H1 (cell line): ENCODE measurements at regions not wholly inside any gene's neighbourhood (a gene's known extent, or its start where the extent isn't known, plus 50 kb on each side); places are given as distances from the start of the nearest gene placed in this dataset.

Experiments
- CTCF ChIA-PET: fragments of 300-600 bp; sonication (Branson Sonifier 250); formaldehyde crosslinking; loops from one replicate; lab custom pipeline; 2021; ENCODE audit not compliant: partially characterized antibody; lab: Charles Lee
- POLR2A ChIA-PET: fragments of 300-600 bp; sonication (Branson Sonifier 250); formaldehyde crosslinking; loops from one replicate; lab custom pipeline; 2021; ENCODE audit warnings: inconsistent platforms; ENCODE audit not compliant: partially characterized antibody; lab: Charles Lee
- DNase-seq, 2 experiments: peaks; one replicate each; pipeline versions ENCODE4 v3.0.0 to v3.0.0-alpha.2; 2010 to 2022; ENCODE audit warnings: low spot score in 2 of 2, low read depth in 1 of 2, mixed read lengths in 1 of 2
- FAIRE-seq: peaks from 2 replicates; lab custom pipeline; 2011; peaks lifted over from hg19 to GRCh38; lab: Jason Lieb, UNC
- H2AFZ ChIP-seq: 2 replicates; pipeline ENCODE4 v1.8.1; 2012; ENCODE audit warnings: low read length, inconsistent platforms
- H2AK5ac ChIP-seq: 2 replicates; pipeline ENCODE4 v1.6.1; 2013; ENCODE audit warnings: low read depth, low read length
- H2BK120ac ChIP-seq: replicated peaks from 2 replicates; pipeline ENCODE3; 2013; ENCODE audit warnings: low read depth, low read length, inconsistent platforms
- H2BK12ac ChIP-seq: 2 replicates; pipeline ENCODE4 v1.6.1; 2013; ENCODE audit warnings: low read depth, low read length
- H2BK15ac ChIP-seq: 2 replicates; pipeline ENCODE4 v1.6.1; 2013; ENCODE audit warnings: low read length
- H2BK20ac ChIP-seq: 2 replicates; pipeline ENCODE4 v1.6.1; 2013; ENCODE audit warnings: low read length
- H2BK5ac ChIP-seq: 2 replicates; pipeline ENCODE4 v1.6.1; 2013; ENCODE audit warnings: low read depth, low read length
- H3K14ac ChIP-seq: 2 replicates; pipeline ENCODE4 v1.6.1; 2013; ENCODE audit warnings: inconsistent platforms; ENCODE audit not compliant: insufficient read length
- H3K18ac ChIP-seq: 2 replicates; pipeline ENCODE4 v1.6.1; 2013; ENCODE audit warnings: low read length; ENCODE audit errors: extremely low read depth
- H3K23ac ChIP-seq: 2 replicates; pipeline ENCODE4 v1.6.1; 2013; ENCODE audit warnings: inconsistent platforms; ENCODE audit not compliant: insufficient read length
- H3K23me2 ChIP-seq: 2 replicates; pipeline ENCODE4 v1.6.1; 2013; ENCODE audit warnings: low read depth, low read length
- H3K27ac ChIP-seq: 2 replicates; pipeline ENCODE4 v1.6.1; 2011; ENCODE audit warnings: low read depth, low read length, inconsistent platforms
- H3K27me3 ChIP-seq, 4 experiments: replicated peaks in 1 of 4; 1 replicate in 1 of 4; 2 replicates in 3 of 4; pipeline versions ENCODE4 v1.6.1 to v1.8.1; 2011 to 2013; ENCODE audit warnings: low read length in 3 of 4, mild to moderate bottlenecking in 3 of 4, inconsistent platforms in 2 of 4, mixed read lengths in 2 of 4, moderate library complexity in 1 of 4; ENCODE audit not compliant: control insufficient read depth in 3 of 4, insufficient read depth in 3 of 4; ENCODE audit errors: extremely low read depth in 1 of 4
- H3K36me3 ChIP-seq, 4 experiments: 2 replicates each; pipeline versions ENCODE4 v1.6.1 to v1.8.1; 2011 to 2013; ENCODE audit warnings: mild to moderate bottlenecking in 4 of 4, low read length in 3 of 4, moderate library complexity in 2 of 4, control low read depth in 1 of 4, inconsistent platforms in 1 of 4; ENCODE audit not compliant: insufficient read depth in 4 of 4, control insufficient read depth in 2 of 4
- H3K4ac ChIP-seq: replicated peaks from 2 replicates; pipeline ENCODE3; 2013; ENCODE audit warnings: low read length, low read depth, mixed read lengths, inconsistent platforms; ENCODE audit not compliant: insufficient read length
- H3K4me1 ChIP-seq, 4 experiments: replicated peaks in 1 of 4; 1 replicate in 1 of 4; 2 replicates in 3 of 4; pipeline versions ENCODE4 v1.6.1 to v1.8.1; 2011 to 2013; ENCODE audit warnings: low read length in 3 of 4, inconsistent platforms in 2 of 4, mixed read lengths in 1 of 4; ENCODE audit not compliant: insufficient read depth in 4 of 4, control insufficient read depth in 3 of 4
- H3K4me2 ChIP-seq, 2 experiments: 2 replicates each; pipeline versions ENCODE4 v1.6.1 to v1.8.1; 2011 to 2013; ENCODE audit warnings: low read depth in 2 of 2, low read length in 2 of 2, control low read depth in 1 of 2, inconsistent platforms in 1 of 2, mild to moderate bottlenecking in 1 of 2; ENCODE audit not compliant: insufficient read depth in 1 of 2
- H3K4me3 ChIP-seq, 4 experiments: fragments of 200-600, 300-600 bp in 1 of 4; sonication (generic), shearing (Covaris generic), sonication (Bioruptor Twin) in 1 of 4; 2 replicates each; pipeline versions ENCODE4 v1.5.1 to v1.8.1; 2011 to 2016; ENCODE audit warnings: low read length in 4 of 4, low read depth in 3 of 4, control low read depth in 2 of 4, inconsistent platforms in 2 of 4, mild to moderate bottlenecking in 2 of 4, mixed read lengths in 1 of 4, moderate library complexity in 1 of 4; ENCODE audit not compliant: insufficient read depth in 2 of 4; ENCODE audit errors: extremely low read depth in 1 of 4
- H3K56ac ChIP-seq: replicated peaks from 2 replicates; pipeline ENCODE3; 2013; ENCODE audit warnings: low read depth, mild to moderate bottlenecking, mixed read lengths, low read length, inconsistent platforms; ENCODE audit not compliant: insufficient read length
- H3K79me1 ChIP-seq: 2 replicates; pipeline ENCODE4 v1.6.1; 2013; ENCODE audit warnings: low read depth, low read length, control low read depth
- H3K79me2 ChIP-seq, 2 experiments: 2 replicates each; pipeline versions ENCODE4 v1.6.1 to v1.8.1; 2012 to 2013; ENCODE audit warnings: low read length in 2 of 2, mild to moderate bottlenecking in 2 of 2, inconsistent platforms in 1 of 2; ENCODE audit not compliant: insufficient read depth in 2 of 2, control insufficient read depth in 1 of 2
- H3K9ac ChIP-seq, 4 experiments: replicated peaks in 1 of 4; 1 replicate in 1 of 4; 2 replicates in 3 of 4; pipeline versions ENCODE4 v1.6.1 to v1.8.1; 2011 to 2013; ENCODE audit warnings: low read depth in 3 of 4, low read length in 3 of 4, control low read depth in 2 of 4, mild to moderate bottlenecking in 2 of 4, moderate library complexity in 2 of 4, inconsistent platforms in 1 of 4; ENCODE audit errors: extremely low read depth in 1 of 4
- H3K9me3 ChIP-seq, 2 experiments: 2 replicates each; pipeline versions ENCODE4 v1.6.1 to v1.8.1; 2012 to 2013; ENCODE audit warnings: mild to moderate bottlenecking in 2 of 2, moderate library complexity in 2 of 2, control low read depth in 1 of 2, inconsistent platforms in 1 of 2, low read depth in 1 of 2, low read length in 1 of 2, mixed read lengths in 1 of 2; ENCODE audit not compliant: insufficient read depth in 2 of 2
- H4K20me1 ChIP-seq, 2 experiments: replicated peaks in 1 of 2; 2 replicates each; pipeline versions ENCODE3 to v1.8.1; 2011 to 2013; ENCODE audit warnings: inconsistent platforms in 2 of 2, low read length in 2 of 2, mild to moderate bottlenecking in 1 of 2; ENCODE audit not compliant: insufficient read depth in 2 of 2, control insufficient read depth in 1 of 2
- H4K5ac ChIP-seq: 2 replicates; pipeline ENCODE4 v1.6.1; 2013; ENCODE audit warnings: low read length, low read depth, mixed read lengths, inconsistent platforms; ENCODE audit not compliant: insufficient read length
- H4K8ac ChIP-seq: 2 replicates; pipeline ENCODE4 v1.8.0; 2013; ENCODE audit warnings: mild to moderate bottlenecking, moderate library complexity, low read length, inconsistent platforms; ENCODE audit not compliant: insufficient read depth; ENCODE audit errors: extremely low read depth
- H4K91ac ChIP-seq: replicated peaks from 2 replicates; pipeline ENCODE3; 2013; ENCODE audit warnings: low read length, mixed read lengths, inconsistent platforms; ENCODE audit not compliant: insufficient read length
- CHD2 ChIP-seq: IDR thresholded peaks from 2 replicates; pipeline ENCODE4 v1.6.1; 2012; ENCODE audit warnings: low read length, improper control_type of control experiment
- EP300 ChIP-seq, 2 experiments: IDR thresholded peaks; 1 replicate in 1 of 2; 2 replicates in 1 of 2; pipeline ENCODE4 v1.6.1; 2011 to 2012; ENCODE audit warnings: low read depth in 2 of 2, low read length in 2 of 2, mild to moderate bottlenecking in 2 of 2, borderline replicate concordance in 1 of 2, inconsistent platforms in 1 of 2, moderate library complexity in 1 of 2
- EZH2 ChIP-seq: fragments of 200-600 bp; sonication (generic); IDR thresholded peaks from 2 replicates; pipeline ENCODE4 v1.7.1; 2012; ENCODE audit warnings: low read depth, mild to moderate bottlenecking, moderate library complexity, low read length, inconsistent platforms; ENCODE audit not compliant: severe bottlenecking
- KDM4A ChIP-seq: IDR thresholded peaks from one replicate; pipeline ENCODE4 v1.7.1; 2012; ENCODE audit warnings: low read depth, mild to moderate bottlenecking, moderate library complexity, low read length, inconsistent platforms; ENCODE audit not compliant: severe bottlenecking
- NANOG ChIP-seq: IDR thresholded peaks from 2 replicates; pipeline ENCODE4 v1.6.1; 2011; ENCODE audit warnings: low read length, low read depth, mild to moderate bottlenecking, inconsistent platforms; ENCODE audit not compliant: insufficient read depth, poor library complexity, severe bottlenecking
- SIX5 ChIP-seq: IDR thresholded peaks from 2 replicates; pipeline ENCODE4 v1.6.1; 2011; ENCODE audit warnings: mild to moderate bottlenecking, low read depth, low read length
- SRF ChIP-seq: IDR thresholded peaks from 2 replicates; pipeline ENCODE4 v1.6.1; 2011; ENCODE audit warnings: mild to moderate bottlenecking, low read depth, low read length, moderate library complexity
- TBP ChIP-seq: IDR thresholded peaks from 2 replicates; pipeline ENCODE4 v1.6.1; 2011; ENCODE audit warnings: low read depth, low read length, improper control_type of control experiment
- WGBS, 2 experiments: shearing (Covaris generic) in 1 of 2; methylation state at CpG; one replicate each; pipeline versions ENCODE4 v1.1.6 to v1.1.7; 2013 to 2015; ENCODE audit warnings: low lambda C conversion rate in 2 of 2, mixed read lengths in 2 of 2, inconsistent platforms in 1 of 2, low coverage in 1 of 2, missing lambda C conversion rate in 1 of 2; ENCODE audit not compliant: insufficient replicate concordance in 2 of 2, insufficient coverage in 1 of 2, insufficient read length in 1 of 2; ENCODE audit errors: extremely low coverage in 1 of 2, missing lambda C conversion rate in 1 of 2; 5-methylcytosine and 5-hydroxymethylcytosine counted together

GRCh38 chr5:68465934-68466551 lies 250.5 kb downstream of the PIK3R1 start:
- no peak overlapping the region for H2BK120ac ChIP-seq
- no peaks in the 10 kb centered on the region for H3K79me2 ChIP-seq
- H2BK20ac ChIP-seq = no peak overlapping the region
- H3K4ac ChIP-seq = no peak overlapping the region
- WGBS, 2 experiments = 93% methylated on average over 6 of the region's 6 CpGs; no CpG with 5 or more reads in 1 of the 2 experiments
- H3K4me3 ChIP-seq = no peak overlapping the region
- H3K56ac ChIP-seq = no peak overlapping the region
- H2BK12ac ChIP-seq = no peak overlapping the region
- no peak overlapping the region for H3K9ac ChIP-seq
- no peaks in the 10 kb centered on the region for H3K4me1 ChIP-seq
- H4K20me1 ChIP-seq = no peaks in the 10 kb centered on the region
- H3K9me3 ChIP-seq = no peaks in the 10 kb centered on the region
- H2BK15ac ChIP-seq = no peak overlapping the region
- no peak overlapping the region for H3K23ac ChIP-seq
- no peak overlapping the region; the same call in 1 of the 2 replicates for H4K8ac ChIP-seq
- no peak for DNase-seq
- FAIRE-seq = no peak
- no peak overlapping the region for H4K5ac ChIP-seq
- no peaks in the 10 kb centered on the region for H3K79me1 ChIP-seq
- no peak overlapping the region for H4K91ac ChIP-seq
- no peak overlapping the region for H2AFZ ChIP-seq
- no peak overlapping the region for H3K18ac ChIP-seq
- H2BK5ac ChIP-seq = no peak overlapping the region
- no peak overlapping the region for H3K14ac ChIP-seq
- no peak overlapping the region for H3K4me2 ChIP-seq
- ChIA-PET POLR2A (no interaction called here), CTCF (interaction anchor here (0.6 to 1.4 kb wide), 2 partner anchors 11 to 640 kb away, joined by 3 to 4 read pairs; no protein-coding TSS in a partner anchor)
- no peaks in the 10 kb centered on the region for H3K36me3 ChIP-seq
- TF ChIP-seq NANOG (no peak), SRF (no peak), CHD2 (no peak), SIX5 (no peak), KDM4A (no peak), EZH2 (no peak), EP300 (IDR thresholded peaks at IDR 0.05; ENCODE audit: borderline replicate concordance in 1 of 2, low read depth in 2 of 2, low read length in 2 of 2) (no peak), TBP (no peak)
- no peaks in the 10 kb centered on the region; the same call in 1 of the 2 replicates for H3K23me2 ChIP-seq
- H2AK5ac ChIP-seq = no peak overlapping the region
- H3K27me3 ChIP-seq = no peaks in the 10 kb centered on the region
- H3K27ac ChIP-seq = no peak overlapping the region
